Retinal pigment epithelial cell (primary cell): ENCODE measurements at regions not wholly inside any gene's neighbourhood (a gene's known extent, or its start where the extent isn't known, plus 50 kb on each side); places are given as distances from the start of the nearest gene placed in this dataset.

Source experiments
- DNase-seq: peaks from one replicate; pipeline ENCODE4 v3.0.0-alpha.2; 2010; ENCODE audit warnings: low read depth
- H3K4me3 ChIP-seq: 2 replicates; pipeline ENCODE4 v1.5.1; 2011; ENCODE audit warnings: mild to moderate bottlenecking, low read length, control low read depth, moderate library complexity
- CTCF ChIP-seq: conservative IDR thresholded peaks from 2 replicates; pipeline ENCODE4 v1.5.1; 2011; ENCODE audit warnings: low read depth, low read length, control low read depth, inconsistent platforms

- TF ChIP-seq CTCF = no peak
- DNase-seq = peak; percentile 14
Measured at GRCh38 chr21:35924714-35925301, 135.5 kb downstream of the SETD4 start.

GRCh38 chr21:35923971-35924370 is 136.4 kb downstream of the SETD4 start:
- TF ChIP-seq CTCF = no peak

More at GRCh38 chr21:35924714-35925301, 135.5 kb downstream of the SETD4 start:
- no peak overlapping the region for H3K4me3 ChIP-seq

GRCh38 chr21:35922618-35923017 is 137.7 kb downstream of the SETD4 start:
- no peak for DNase-seq

More at GRCh38 chr21:35923971-35924370, 136.4 kb downstream of the SETD4 start:
- no peak overlapping the region for H3K4me3 ChIP-seq
- DNase-seq = no peak

GRCh38 chr21:35921471-35921870 is 138.9 kb downstream of the SETD4 start:
- no peak for TF ChIP-seq CTCF
- no peak overlapping the region for H3K4me3 ChIP-seq
- no peak for DNase-seq

More at GRCh38 chr21:35922618-35923017, 137.7 kb downstream of the SETD4 start:
- no peak for TF ChIP-seq CTCF
- H3K4me3 ChIP-seq = no peak overlapping the region

- no peak for TF ChIP-seq CTCF
Measured at GRCh38 chr21:35920436-35920835, 139.9 kb downstream of the SETD4 start.

GRCh38 chr21:35915030-35915429 is 145.3 kb downstream of the SETD4 start:
- H3K4me3 ChIP-seq = no peak overlapping the region
- TF ChIP-seq CTCF = no peak
- no peak for DNase-seq

More at GRCh38 chr21:35920436-35920835, 139.9 kb downstream of the SETD4 start:
- no peak for DNase-seq
- no peak overlapping the region for H3K4me3 ChIP-seq
